Stimulated activated CD8-positive, alpha-beta memory T cell treated with anti-CD3 and anti-CD28 coated beads, Interleukin-2, amount 100 ng/mL, for 48 hours (primary cell): ENCODE measurements at regions not wholly inside any gene's neighbourhood (a gene's known extent, or its start where the extent isn't known, plus 50 kb on each side); places are given as distances from the start of the nearest gene placed in this dataset.

Experiments
- DNase-seq, 2 donors: peaks; one replicate each; pipeline ENCODE4 v3.0.0-alpha.2; 2020; ENCODE audit warnings: low read depth in 2 of 2

- DNase-seq = no peak
Measured at GRCh38 chr7:41241641-41242040, 461.2 kb downstream of the INHBA start.

GRCh38 chr7:41239596-41239995 lies 463.3 kb downstream of the INHBA start:
- DNase-seq = no peak

GRCh38 chr7:41238851-41239331 lies 464.0 kb downstream of the INHBA start:
- no peak for DNase-seq

- no peak for DNase-seq
Measured at GRCh38 chr7:41237956-41238355, 464.9 kb downstream of the INHBA start.

- DNase-seq = no peak
Measured at GRCh38 chr7:41232086-41232485, 470.8 kb downstream of the INHBA start.

GRCh38 chr7:41224063-41224763 lies 478.7 kb downstream of the INHBA start:
- no peak for DNase-seq

GRCh38 chr7:41222746-41223145 lies 480.1 kb downstream of the INHBA start:
- no peak for DNase-seq

GRCh38 chr7:41220266-41220665 lies 482.6 kb downstream of the INHBA start:
- no peak for DNase-seq

GRCh38 chr7:41219276-41219675 lies 483.6 kb downstream of the INHBA start:
- DNase-seq = no peak

GRCh38 chr7:41217306-41217705 lies 485.6 kb downstream of the INHBA start:
- DNase-seq = no peak

GRCh38 chr7:41207141-41207540 lies 495.7 kb downstream of the INHBA start:
- DNase-seq = no peak

- DNase-seq = no peak
Measured at GRCh38 chr7:41206267-41206666, 496.6 kb downstream of the INHBA start.

GRCh38 chr7:41205600-41205999 lies 497.3 kb downstream of the INHBA start:
- DNase-seq = no peak

- no peak for DNase-seq
Measured at GRCh38 chr7:41203542-41203941, 499.3 kb downstream of the INHBA start.

- no peak for DNase-seq
Measured at GRCh38 chr7:41201021-41201420, 501.9 kb downstream of the INHBA start.

- no peak for DNase-seq
Measured at GRCh38 chr7:41199136-41199535, 503.8 kb downstream of the INHBA start.

- no peak for DNase-seq
Measured at GRCh38 chr7:41198502-41198901, 504.4 kb downstream of the INHBA start.

GRCh38 chr7:41197769-41198168 lies 505.1 kb downstream of the INHBA start:
- DNase-seq = no peak

- no peak for DNase-seq
Measured at GRCh38 chr7:41193738-41194282, 509.1 kb downstream of the INHBA start.

- DNase-seq = no peak
Measured at GRCh38 chr7:41190581-41190980, 512.3 kb downstream of the INHBA start.

GRCh38 chr7:41189866-41190265 lies 513.0 kb downstream of the INHBA start:
- no peak for DNase-seq

GRCh38 chr7:41188163-41189130 lies 514.4 kb downstream of the INHBA start:
- DNase-seq = no peak

GRCh38 chr7:41187322-41187721 lies 515.6 kb downstream of the INHBA start:
- no peak for DNase-seq
